ENCODE measurements at regions not wholly inside any gene's neighbourhood (a gene's known extent, or its start where the extent isn't known, plus 50 kb on each side); places are given as distances from the start of the nearest gene placed in this dataset.

- Histone ChIP-seq H3K9me3 (ENCODE audit: low read depth, low read length) (no peaks in the 10 kb centered on the region), H3K27me3 (ENCODE audit: insufficient read depth, low read length) (no peaks in the 10 kb centered on the region), H3K4me1 (ENCODE audit: insufficient read depth, low read length) (no peaks in the 10 kb centered on the region), H3K4me3 (ENCODE audit: low read length) (no peak overlapping the region)
Observed at GRCh38 chr7:28231176-28231575, 50.6 kb upstream of the JAZF1 start.

GRCh38 chr7:28236560-28236959 lies 56.0 kb upstream of the JAZF1 start:
- Histone ChIP-seq H3K4me1 (ENCODE audit: insufficient read depth, low read length) (peaks cover 40% of the 10 kb centered on the region), H3K9me3 (ENCODE audit: low read depth, low read length) (no peaks in the 10 kb centered on the region), H3K27me3 (ENCODE audit: insufficient read depth, low read length) (no peaks in the 10 kb centered on the region), H3K4me3 (ENCODE audit: low read length) (no peak overlapping the region)

- H3K4me1 ChIP-seq (ENCODE audit: insufficient read depth, low read length) = peaks cover 40% of the 10 kb centered on the region
- H3K4me3 ChIP-seq (ENCODE audit: low read length) = no peak overlapping the region
- no peaks in the 10 kb centered on the region for H3K27me3 ChIP-seq (ENCODE audit: insufficient read depth, low read length)
- no peaks in the 10 kb centered on the region for H3K9me3 ChIP-seq (ENCODE audit: low read depth, low read length)
Observed at GRCh38 chr7:28237363-28237762, 56.8 kb upstream of the JAZF1 start.

GRCh38 chr7:28239823-28240204 lies 59.2 kb upstream of the JAZF1 start:
- no peak overlapping the region for H3K4me3 ChIP-seq (ENCODE audit: low read length)
- no peaks in the 10 kb centered on the region for H3K27me3 ChIP-seq (ENCODE audit: insufficient read depth, low read length)

DNA sequence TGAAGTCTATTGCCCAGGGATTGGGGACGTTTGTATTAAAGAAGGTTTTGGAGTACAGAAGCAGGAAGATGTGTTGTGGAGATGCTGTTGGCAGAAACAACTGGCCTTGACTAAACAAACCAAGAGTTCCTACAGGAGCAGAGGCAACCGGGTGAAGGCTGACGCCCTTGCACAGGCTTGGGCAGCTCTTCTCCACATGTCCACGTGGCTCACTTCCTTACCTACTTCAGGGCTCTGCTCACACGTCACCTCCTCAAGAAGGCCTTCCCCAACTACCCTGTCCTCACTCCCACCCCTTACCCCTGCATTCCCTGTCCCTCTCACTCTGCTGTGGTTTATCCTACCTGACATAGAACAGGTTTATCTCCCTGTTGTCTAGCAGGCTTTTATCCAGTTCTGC lies 59.9 kb upstream of the JAZF1 start:
- no peaks in the 10 kb centered on the region for H3K27me3 ChIP-seq (ENCODE audit: insufficient read depth, low read length)
- H3K4me3 ChIP-seq (ENCODE audit: low read length) = no peak overlapping the region
- peaks cover 45% of the 10 kb centered on the region for H3K4me1 ChIP-seq (ENCODE audit: insufficient read depth, low read length)
- no peaks in the 10 kb centered on the region for H3K9me3 ChIP-seq (ENCODE audit: low read depth, low read length)

More at GRCh38 chr7:28239823-28240204, 59.2 kb upstream of the JAZF1 start:
- peaks cover 40% of the 10 kb centered on the region for H3K4me1 ChIP-seq (ENCODE audit: insufficient read depth, low read length)
- H3K9me3 ChIP-seq (ENCODE audit: low read depth, low read length) = no peaks in the 10 kb centered on the region

GRCh38 chr7:28243861-28244260 lies 63.3 kb upstream of the JAZF1 start:
- H3K9me3 ChIP-seq (ENCODE audit: low read depth, low read length) = no peaks in the 10 kb centered on the region

GRCh38 chr7:28245123-28245878 lies 64.7 kb upstream of the JAZF1 start:
- H3K4me1 ChIP-seq (ENCODE audit: insufficient read depth, low read length) = peaks cover 24% of the 10 kb centered on the region
- H3K9me3 ChIP-seq (ENCODE audit: low read depth, low read length) = no peaks in the 10 kb centered on the region
- H3K4me3 ChIP-seq (ENCODE audit: low read length) = no peak overlapping the region
- H3K27me3 ChIP-seq (ENCODE audit: insufficient read depth, low read length) = no peaks in the 10 kb centered on the region

More at GRCh38 chr7:28243861-28244260, 63.3 kb upstream of the JAZF1 start:
- no peaks in the 10 kb centered on the region for H3K27me3 ChIP-seq (ENCODE audit: insufficient read depth, low read length)
- H3K4me3 ChIP-seq (ENCODE audit: low read length) = no peak overlapping the region
- H3K4me1 ChIP-seq (ENCODE audit: insufficient read depth, low read length) = peaks cover 36% of the 10 kb centered on the region

- H3K4me3 ChIP-seq (ENCODE audit: low read length) = no peak overlapping the region
- no peaks in the 10 kb centered on the region for H3K9me3 ChIP-seq (ENCODE audit: low read depth, low read length)
- H3K27me3 ChIP-seq (ENCODE audit: insufficient read depth, low read length) = no peaks in the 10 kb centered on the region
- peaks cover 13% of the 10 kb centered on the region for H3K4me1 ChIP-seq (ENCODE audit: insufficient read depth, low read length)
Observed at GRCh38 chr7:28246921-28247461, 66.4 kb upstream of the JAZF1 start.

DNA sequence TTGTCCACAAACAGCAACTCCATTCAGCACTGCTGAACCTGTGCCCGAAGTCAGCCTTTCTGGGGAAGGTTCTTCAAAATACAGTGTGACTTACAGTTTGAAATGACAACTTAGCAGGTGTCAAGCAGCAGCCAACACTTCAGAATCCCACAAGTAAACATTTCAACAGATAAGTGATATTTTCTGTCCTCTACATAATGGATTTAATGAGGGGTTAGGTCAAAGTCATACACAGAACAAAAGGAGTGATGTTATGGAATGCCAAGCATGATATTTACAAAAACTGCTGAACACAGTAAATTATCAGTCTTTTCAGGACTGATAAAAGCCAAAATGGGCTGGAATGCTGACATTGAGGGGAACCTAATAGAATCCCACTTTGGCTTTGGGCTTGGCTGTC lies 77.6 kb upstream of the JAZF1 start:
- Histone ChIP-seq H3K4me3 (ENCODE audit: low read length) (no peak overlapping the region), H3K4me1 (ENCODE audit: insufficient read depth, low read length) (no peaks in the 10 kb centered on the region), H3K27me3 (ENCODE audit: insufficient read depth, low read length) (peaks cover 8% of the 10 kb centered on the region), H3K9me3 (ENCODE audit: low read depth, low read length) (no peaks in the 10 kb centered on the region)

- no peak overlapping the region for H3K4me3 ChIP-seq (ENCODE audit: low read length)
- H3K9me3 ChIP-seq (ENCODE audit: low read depth, low read length) = no peaks in the 10 kb centered on the region
- H3K27me3 ChIP-seq (ENCODE audit: insufficient read depth, low read length) = peaks cover 8% of the 10 kb centered on the region
- no peaks in the 10 kb centered on the region for H3K4me1 ChIP-seq (ENCODE audit: insufficient read depth, low read length)
Observed at GRCh38 chr7:28260969-28261368, 80.4 kb upstream of the JAZF1 start.

- Histone ChIP-seq H3K4me3 (ENCODE audit: low read length) (no peak overlapping the region), H3K27me3 (ENCODE audit: insufficient read depth, low read length) (peaks cover 4% of the 10 kb centered on the region), H3K9me3 (ENCODE audit: low read depth, low read length) (no peaks in the 10 kb centered on the region), H3K4me1 (ENCODE audit: insufficient read depth, low read length) (no peaks in the 10 kb centered on the region)
Observed at GRCh38 chr7:28263622-28264271, 83.2 kb upstream of the JAZF1 start.

DNA sequence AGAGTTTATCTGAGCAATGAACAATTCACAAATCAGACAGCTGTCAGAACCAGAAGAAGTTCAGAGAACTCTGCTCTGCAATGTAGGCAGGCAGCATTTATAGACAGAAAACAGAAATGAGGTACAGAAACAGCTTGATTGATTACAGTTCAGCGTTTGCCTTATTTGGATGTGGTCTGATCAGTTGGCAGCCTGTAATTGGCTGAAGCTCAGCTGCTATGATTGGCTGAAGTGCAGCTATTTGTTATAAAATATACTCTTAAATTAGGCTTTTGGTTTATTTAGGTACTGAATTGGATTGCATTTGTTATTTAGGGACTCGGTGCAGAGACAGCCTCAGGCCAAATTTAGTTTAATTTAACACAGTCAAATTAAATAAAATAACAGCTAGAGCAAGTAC lies 85.8 kb upstream of the JAZF1 start:
- Histone ChIP-seq H3K27me3 (ENCODE audit: insufficient read depth, low read length) (no peaks in the 10 kb centered on the region), H3K4me3 (ENCODE audit: low read length) (no peak overlapping the region), H3K9me3 (ENCODE audit: low read depth, low read length) (no peaks in the 10 kb centered on the region), H3K4me1 (ENCODE audit: insufficient read depth, low read length) (peaks cover 14% of the 10 kb centered on the region)

GRCh38 chr7:28267012-28267411 lies 86.4 kb upstream of the JAZF1 start:
- Histone ChIP-seq H3K27me3 (ENCODE audit: insufficient read depth, low read length) (no peaks in the 10 kb centered on the region), H3K4me3 (ENCODE audit: low read length) (no peak overlapping the region), H3K9me3 (ENCODE audit: low read depth, low read length) (no peaks in the 10 kb centered on the region)

GRCh38 chr7:28269700-28270361 lies 89.2 kb upstream of the JAZF1 start:
- Histone ChIP-seq H3K4me1 (ENCODE audit: insufficient read depth, low read length) (peaks cover 19% of the 10 kb centered on the region), H3K9me3 (ENCODE audit: low read depth, low read length) (no peaks in the 10 kb centered on the region), H3K4me3 (ENCODE audit: low read length) (no peak overlapping the region), H3K27me3 (ENCODE audit: insufficient read depth, low read length) (no peaks in the 10 kb centered on the region)

More at GRCh38 chr7:28267012-28267411, 86.4 kb upstream of the JAZF1 start:
- H3K4me1 ChIP-seq (ENCODE audit: insufficient read depth, low read length) = peaks cover 14% of the 10 kb centered on the region

- Histone ChIP-seq H3K27me3 (ENCODE audit: insufficient read depth, low read length) (no peaks in the 10 kb centered on the region), H3K4me1 (ENCODE audit: insufficient read depth, low read length) (peaks cover 19% of the 10 kb centered on the region), H3K9me3 (ENCODE audit: low read depth, low read length) (no peaks in the 10 kb centered on the region), H3K4me3 (ENCODE audit: low read length) (no peak overlapping the region)
Observed at GRCh38 chr7:28270536-28270935, 89.9 kb upstream of the JAZF1 start.
